GM23338 (cell line): ENCODE measurements at regions not wholly inside any gene's neighbourhood (a gene's known extent, or its start where the extent isn't known, plus 50 kb on each side); places are given as distances from the start of the nearest gene placed in this dataset.

Source experiments
- ATAC-seq: fragments of 200-7000 bp; cut with Tn5 transposase; 3 replicates; pipeline ENCODE4 v1.9.1; 2020
- DNase-seq: peaks from one replicate; pipeline ENCODE4 v3.0.0-alpha.2; 2015; ENCODE audit warnings: low spot score
- H2AFZ ChIP-seq: fragments of 200-600 bp; sonication (generic); 2 replicates; pipeline ENCODE4 v1.8.0; 2016; ENCODE audit warnings: antibody characterized with exemption, mild to moderate bottlenecking, moderate library complexity
- H3F3A ChIP-seq: fragments of 200-600 bp; sonication (generic); replicated peaks from 2 replicates; pipeline ENCODE4 v1.8.0; 2017; ENCODE audit warnings: antibody characterized with exemption, mixed run types, low read depth
- H3K27ac ChIP-seq: fragments of 200-600 bp; sonication (generic); 2 replicates; pipeline ENCODE4 v1.6.1; 2016; ENCODE audit warnings: low read depth
- H3K27me3 ChIP-seq: fragments of 200-600 bp; sonication (generic); 2 replicates; pipeline ENCODE4 v1.8.0; 2016; ENCODE audit warnings: mild to moderate bottlenecking, mixed run types, moderate library complexity; ENCODE audit not compliant: insufficient read depth
- H3K36me3 ChIP-seq: fragments of 200-600 bp; sonication (generic); 2 replicates; pipeline ENCODE4 v1.8.0; 2016; ENCODE audit warnings: mild to moderate bottlenecking; ENCODE audit not compliant: insufficient read depth
- H3K4me1 ChIP-seq: fragments of 200-600 bp; sonication (generic); 2 replicates; pipeline ENCODE4 v1.8.0; 2016; ENCODE audit warnings: mild to moderate bottlenecking, moderate library complexity; ENCODE audit not compliant: insufficient read depth
- H3K4me2 ChIP-seq: fragments of 200-600 bp; sonication (generic); 2 replicates; pipeline ENCODE4 v1.7.1; 2017; ENCODE audit warnings: mixed run types
- H3K4me3 ChIP-seq: fragments of 200-600 bp; sonication (generic); 2 replicates; pipeline ENCODE4 v1.6.1; 2016; ENCODE audit warnings: mixed run types
- H3K79me2 ChIP-seq: fragments of 200-600 bp; sonication (generic); replicated peaks from 2 replicates; pipeline ENCODE4 v1.8.0; 2017; ENCODE audit warnings: mild to moderate bottlenecking; ENCODE audit not compliant: insufficient read depth
- H3K9me2 ChIP-seq: fragments of 200-600 bp; sonication (generic); 2 replicates; pipeline ENCODE4 v1.8.0; 2017; ENCODE audit not compliant: insufficient read depth
- H4K20me1 ChIP-seq: fragments of 200-600 bp; sonication (generic); replicated peaks from 2 replicates; pipeline ENCODE4 v1.8.0; 2017; ENCODE audit warnings: mild to moderate bottlenecking; ENCODE audit not compliant: insufficient read depth
- H3K27ac Mint-ChIP-seq: 2 replicates; pipeline ENCODE4 v1.8.0; 2020; ENCODE audit warnings: inconsistent platforms, mild to moderate bottlenecking, moderate library complexity, mixed read lengths
- H3K27me3 Mint-ChIP-seq: 3 replicates; pipeline ENCODE4 v1.8.0; 2022; ENCODE audit warnings: low read depth, mild to moderate bottlenecking, moderate library complexity, mixed read lengths, inconsistent platforms; ENCODE audit not compliant: insufficient read depth, poor library complexity
- H3K36me3 Mint-ChIP-seq: 3 replicates; pipeline ENCODE4 v1.8.0; 2021; ENCODE audit warnings: low read depth, mild to moderate bottlenecking, inconsistent platforms, moderate library complexity, mixed read lengths
- H3K4me1 Mint-ChIP-seq: 3 replicates; pipeline ENCODE4 v1.8.0; 2020; ENCODE audit warnings: mild to moderate bottlenecking, inconsistent platforms, mixed read lengths
- H3K4me3 Mint-ChIP-seq: 3 replicates; pipeline ENCODE4 v1.8.0; 2021; ENCODE audit warnings: moderate library complexity, mild to moderate bottlenecking, inconsistent platforms, mixed read lengths
- H3K9me3 Mint-ChIP-seq: 3 replicates; pipeline ENCODE4 v1.8.0; 2020; ENCODE audit warnings: moderate library complexity, mild to moderate bottlenecking, inconsistent platforms, mixed read lengths
- CREB1 ChIP-seq: fragments of 250-450 bp; sonication (Bioruptor Pico); IDR thresholded peaks from 2 replicates; pipeline ENCODE4 v1.5.0; 2020; ENCODE audit warnings: low read depth, mild to moderate bottlenecking, moderate library complexity
- EZH2 ChIP-seq: fragments of 200-600 bp; sonication (generic); IDR thresholded peaks from one replicate; pipeline ENCODE4 v1.8.0; 2017; ENCODE audit warnings: antibody characterized with exemption, mild to moderate bottlenecking, low read depth; ENCODE audit not compliant: unreplicated experiment
- EZH2phosphoT487 ChIP-seq: fragments of 200-600 bp; sonication (generic); IDR thresholded peaks from one replicate; pipeline ENCODE4 v1.8.1; 2018; ENCODE audit warnings: antibody characterized with exemption; ENCODE audit not compliant: unreplicated experiment
- JUNB ChIP-seq: IDR thresholded peaks from one replicate; pipeline ENCODE4 v1.6.1; 2016; ENCODE audit warnings: antibody characterized with exemption; ENCODE audit not compliant: unreplicated experiment
- NANOG ChIP-seq: IDR thresholded peaks from 2 replicates; pipeline ENCODE4 v1.6.1; 2016; ENCODE audit warnings: antibody characterized with exemption, borderline replicate concordance
- POLR2AphosphoS5 ChIP-seq: IDR thresholded peaks from 2 replicates; pipeline ENCODE4 v1.6.1; 2016; ENCODE audit warnings: antibody characterized with exemption, low read depth
- STAT1 ChIP-seq: IDR thresholded peaks from one replicate; pipeline ENCODE4 v1.6.1; 2016; ENCODE audit warnings: antibody characterized with exemption; ENCODE audit not compliant: unreplicated experiment
- ZNF114 ChIP-seq: fragments of 250-450 bp; sonication (Bioruptor Pico); IDR thresholded peaks from 2 replicates; pipeline ENCODE4 v1.5.0; 2020; ENCODE audit warnings: mild to moderate bottlenecking, moderate library complexity
- ZNF331 ChIP-seq: fragments of 250-450 bp; sonication (Bioruptor Pico); IDR thresholded peaks from 2 replicates; pipeline ENCODE4 v1.5.0; 2020; ENCODE audit warnings: low read depth, mild to moderate bottlenecking, moderate library complexity
- TF ChIP-seq, protein P1 (sequence below): fragments of 250-450 bp; sonication (Bioruptor Pico); IDR thresholded peaks from 2 replicates; pipeline ENCODE4 v1.5.0; 2020; ENCODE audit warnings: mild to moderate bottlenecking, moderate library complexity
- TF ChIP-seq, protein P2 (sequence below): IDR thresholded peaks from 2 replicates; pipeline ENCODE4 v1.6.1; 2016; ENCODE audit warnings: antibody characterized with exemption
- TF ChIP-seq, protein P3 (sequence below): IDR thresholded peaks from one replicate; pipeline ENCODE4 v1.6.1; 2018; ENCODE audit warnings: antibody characterized with exemption; ENCODE audit not compliant: unreplicated experiment

DNA sequence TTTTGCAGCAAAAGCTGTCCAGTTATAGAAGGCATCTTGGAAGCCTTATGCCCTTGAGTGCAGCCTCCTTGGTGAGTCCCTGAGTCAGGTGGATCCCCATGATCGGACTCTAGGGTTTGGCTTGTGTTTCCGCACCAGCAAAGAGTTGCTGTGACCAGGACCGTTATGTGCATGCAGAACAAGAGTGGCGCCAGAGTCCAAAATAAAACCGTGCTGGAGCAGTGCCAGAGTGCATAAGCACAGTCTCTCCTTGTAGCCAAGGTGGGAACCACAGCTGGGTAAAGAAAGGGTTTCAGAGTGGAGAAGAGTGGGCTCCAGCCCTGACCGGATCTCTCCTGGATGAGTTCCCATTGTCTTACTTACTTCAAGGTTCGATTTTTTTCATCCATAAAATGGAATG is 58.6 kb downstream of the FOXA2 start (continued):
- TF ChIP-seq, protein P1, sequence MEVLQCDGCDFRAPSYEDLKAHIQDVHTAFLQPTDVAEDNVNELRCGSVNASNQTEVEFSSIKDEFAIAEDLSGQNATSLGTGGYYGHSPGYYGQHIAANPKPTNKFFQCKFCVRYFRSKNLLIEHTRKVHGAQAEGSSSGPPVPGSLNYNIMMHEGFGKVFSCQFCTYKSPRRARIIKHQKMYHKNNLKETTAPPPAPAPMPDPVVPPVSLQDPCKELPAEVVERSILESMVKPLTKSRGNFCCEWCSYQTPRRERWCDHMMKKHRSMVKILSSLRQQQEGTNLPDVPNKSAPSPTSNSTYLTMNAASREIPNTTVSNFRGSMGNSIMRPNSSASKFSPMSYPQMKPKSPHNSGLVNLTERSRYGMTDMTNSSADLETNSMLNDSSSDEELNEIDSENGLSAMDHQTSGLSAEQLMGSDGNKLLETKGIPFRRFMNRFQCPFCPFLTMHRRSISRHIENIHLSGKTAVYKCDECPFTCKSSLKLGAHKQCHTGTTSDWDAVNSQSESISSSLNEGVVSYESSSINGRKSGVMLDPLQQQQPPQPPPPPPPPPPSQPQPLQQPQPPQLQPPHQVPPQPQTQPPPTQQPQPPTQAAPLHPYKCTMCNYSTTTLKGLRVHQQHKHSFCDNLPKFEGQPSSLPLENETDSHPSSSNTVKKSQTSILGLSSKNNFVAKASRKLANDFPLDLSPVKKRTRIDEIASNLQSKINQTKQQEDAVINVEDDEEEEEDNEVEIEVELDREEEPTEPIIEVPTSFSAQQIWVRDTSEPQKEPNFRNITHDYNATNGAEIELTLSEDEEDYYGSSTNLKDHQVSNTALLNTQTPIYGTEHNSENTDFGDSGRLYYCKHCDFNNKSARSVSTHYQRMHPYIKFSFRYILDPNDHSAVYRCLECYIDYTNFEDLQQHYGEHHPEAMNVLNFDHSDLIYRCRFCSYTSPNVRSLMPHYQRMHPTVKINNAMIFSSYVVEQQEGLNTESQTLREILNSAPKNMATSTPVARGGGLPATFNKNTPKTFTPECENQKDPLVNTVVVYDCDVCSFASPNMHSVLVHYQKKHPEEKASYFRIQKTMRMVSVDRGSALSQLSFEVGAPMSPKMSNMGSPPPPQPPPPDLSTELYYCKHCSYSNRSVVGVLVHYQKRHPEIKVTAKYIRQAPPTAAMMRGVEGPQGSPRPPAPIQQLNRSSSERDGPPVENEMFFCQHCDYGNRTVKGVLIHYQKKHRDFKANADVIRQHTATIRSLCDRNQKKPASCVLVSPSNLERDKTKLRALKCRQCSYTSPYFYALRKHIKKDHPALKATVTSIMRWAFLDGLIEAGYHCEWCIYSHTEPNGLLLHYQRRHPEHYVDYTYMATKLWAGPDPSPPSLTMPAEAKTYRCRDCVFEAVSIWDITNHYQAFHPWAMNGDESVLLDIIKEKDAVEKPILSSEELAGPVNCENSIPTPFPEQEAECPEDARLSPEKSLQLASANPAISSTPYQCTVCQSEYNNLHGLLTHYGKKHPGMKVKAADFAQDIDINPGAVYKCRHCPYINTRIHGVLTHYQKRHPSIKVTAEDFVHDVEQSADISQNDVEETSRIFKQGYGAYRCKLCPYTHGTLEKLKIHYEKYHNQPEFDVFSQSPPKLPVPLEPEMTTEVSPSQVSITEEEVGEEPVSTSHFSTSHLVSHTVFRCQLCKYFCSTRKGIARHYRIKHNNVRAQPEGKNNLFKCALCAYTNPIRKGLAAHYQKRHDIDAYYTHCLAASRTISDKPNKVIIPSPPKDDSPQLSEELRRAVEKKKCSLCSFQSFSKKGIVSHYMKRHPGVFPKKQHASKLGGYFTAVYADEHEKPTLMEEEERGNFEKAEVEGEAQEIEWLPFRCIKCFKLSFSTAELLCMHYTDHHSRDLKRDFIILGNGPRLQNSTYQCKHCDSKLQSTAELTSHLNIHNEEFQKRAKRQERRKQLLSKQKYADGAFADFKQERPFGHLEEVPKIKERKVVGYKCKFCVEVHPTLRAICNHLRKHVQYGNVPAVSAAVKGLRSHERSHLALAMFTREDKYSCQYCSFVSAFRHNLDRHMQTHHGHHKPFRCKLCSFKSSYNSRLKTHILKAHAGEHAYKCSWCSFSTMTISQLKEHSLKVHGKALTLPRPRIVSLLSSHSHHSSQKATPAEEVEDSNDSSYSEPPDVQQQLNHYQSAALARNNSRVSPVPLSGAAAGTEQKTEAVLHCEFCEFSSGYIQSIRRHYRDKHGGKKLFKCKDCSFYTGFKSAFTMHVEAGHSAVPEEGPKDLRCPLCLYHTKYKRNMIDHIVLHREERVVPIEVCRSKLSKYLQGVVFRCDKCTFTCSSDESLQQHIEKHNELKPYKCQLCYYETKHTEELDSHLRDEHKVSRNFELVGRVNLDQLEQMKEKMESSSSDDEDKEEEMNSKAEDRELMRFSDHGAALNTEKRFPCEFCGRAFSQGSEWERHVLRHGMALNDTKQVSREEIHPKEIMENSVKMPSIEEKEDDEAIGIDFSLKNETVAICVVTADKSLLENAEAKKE (CRISPR knock-in tag): no peak
- TF ChIP-seq STAT1 (no peak), ZNF331 (CRISPR knock-in tag) (no peak)

GRCh38 chr20:22525069-22525820 is 59.1 kb downstream of the FOXA2 start:
- DNase-seq (no peak), ATAC-seq (no peak)
- peaks cover 15% of the 10 kb centered on the region for H3K4me1 ChIP-seq
- no peak overlapping the region for H2AFZ ChIP-seq
- no peaks in the 10 kb centered on the region for H3K27me3 ChIP-seq
- Mint-ChIP-seq H3K4me3 (no peak overlapping the region), H3K27me3 (peaks cover 4% of the 10 kb centered on the region), H3K4me1 (peaks cover 15% of the 10 kb centered on the region), H3K9me3 (no peaks in the 10 kb centered on the region; the same call in 2 of the 3 replicates), H3K27ac (no peak overlapping the region), H3K36me3 (no peaks in the 10 kb centered on the region)
- no peaks in the 10 kb centered on the region for H3F3A ChIP-seq
- H3K9me2 ChIP-seq: no peaks in the 10 kb centered on the region
- H3K79me2 ChIP-seq: no peaks in the 10 kb centered on the region
- no peak overlapping the region for H3K4me3 ChIP-seq
- H3K36me3 ChIP-seq: no peaks in the 10 kb centered on the region
- H3K27ac ChIP-seq: no peak overlapping the region
- H3K4me2 ChIP-seq: no peak overlapping the region
- no peaks in the 10 kb centered on the region for H4K20me1 ChIP-seq
- TF ChIP-seq ZNF114: no peak
- TF ChIP-seq, protein P2, sequence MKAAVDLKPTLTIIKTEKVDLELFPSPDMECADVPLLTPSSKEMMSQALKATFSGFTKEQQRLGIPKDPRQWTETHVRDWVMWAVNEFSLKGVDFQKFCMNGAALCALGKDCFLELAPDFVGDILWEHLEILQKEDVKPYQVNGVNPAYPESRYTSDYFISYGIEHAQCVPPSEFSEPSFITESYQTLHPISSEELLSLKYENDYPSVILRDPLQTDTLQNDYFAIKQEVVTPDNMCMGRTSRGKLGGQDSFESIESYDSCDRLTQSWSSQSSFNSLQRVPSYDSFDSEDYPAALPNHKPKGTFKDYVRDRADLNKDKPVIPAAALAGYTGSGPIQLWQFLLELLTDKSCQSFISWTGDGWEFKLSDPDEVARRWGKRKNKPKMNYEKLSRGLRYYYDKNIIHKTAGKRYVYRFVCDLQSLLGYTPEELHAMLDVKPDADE: no peak
- TF ChIP-seq STAT1: no peak
- no peak for TF ChIP-seq JUNB
- no peak for TF ChIP-seq EZH2
- TF ChIP-seq CREB1: no peak
- TF ChIP-seq ZNF331 (CRISPR knock-in tag): no peak
- TF ChIP-seq, protein P3, sequence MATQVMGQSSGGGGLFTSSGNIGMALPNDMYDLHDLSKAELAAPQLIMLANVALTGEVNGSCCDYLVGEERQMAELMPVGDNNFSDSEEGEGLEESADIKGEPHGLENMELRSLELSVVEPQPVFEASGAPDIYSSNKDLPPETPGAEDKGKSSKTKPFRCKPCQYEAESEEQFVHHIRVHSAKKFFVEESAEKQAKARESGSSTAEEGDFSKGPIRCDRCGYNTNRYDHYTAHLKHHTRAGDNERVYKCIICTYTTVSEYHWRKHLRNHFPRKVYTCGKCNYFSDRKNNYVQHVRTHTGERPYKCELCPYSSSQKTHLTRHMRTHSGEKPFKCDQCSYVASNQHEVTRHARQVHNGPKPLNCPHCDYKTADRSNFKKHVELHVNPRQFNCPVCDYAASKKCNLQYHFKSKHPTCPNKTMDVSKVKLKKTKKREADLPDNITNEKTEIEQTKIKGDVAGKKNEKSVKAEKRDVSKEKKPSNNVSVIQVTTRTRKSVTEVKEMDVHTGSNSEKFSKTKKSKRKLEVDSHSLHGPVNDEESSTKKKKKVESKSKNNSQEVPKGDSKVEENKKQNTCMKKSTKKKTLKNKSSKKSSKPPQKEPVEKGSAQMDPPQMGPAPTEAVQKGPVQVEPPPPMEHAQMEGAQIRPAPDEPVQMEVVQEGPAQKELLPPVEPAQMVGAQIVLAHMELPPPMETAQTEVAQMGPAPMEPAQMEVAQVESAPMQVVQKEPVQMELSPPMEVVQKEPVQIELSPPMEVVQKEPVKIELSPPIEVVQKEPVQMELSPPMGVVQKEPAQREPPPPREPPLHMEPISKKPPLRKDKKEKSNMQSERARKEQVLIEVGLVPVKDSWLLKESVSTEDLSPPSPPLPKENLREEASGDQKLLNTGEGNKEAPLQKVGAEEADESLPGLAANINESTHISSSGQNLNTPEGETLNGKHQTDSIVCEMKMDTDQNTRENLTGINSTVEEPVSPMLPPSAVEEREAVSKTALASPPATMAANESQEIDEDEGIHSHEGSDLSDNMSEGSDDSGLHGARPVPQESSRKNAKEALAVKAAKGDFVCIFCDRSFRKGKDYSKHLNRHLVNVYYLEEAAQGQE: no peak
- no peak for TF ChIP-seq POLR2AphosphoS5
- no peak for TF ChIP-seq EZH2phosphoT487
- TF ChIP-seq NANOG: no peak
